ENCODE measurements at regions not wholly inside any gene's neighbourhood (a gene's known extent, or its start where the extent isn't known, plus 50 kb on each side); places are given as distances from the start of the nearest gene placed in this dataset.

DNA sequence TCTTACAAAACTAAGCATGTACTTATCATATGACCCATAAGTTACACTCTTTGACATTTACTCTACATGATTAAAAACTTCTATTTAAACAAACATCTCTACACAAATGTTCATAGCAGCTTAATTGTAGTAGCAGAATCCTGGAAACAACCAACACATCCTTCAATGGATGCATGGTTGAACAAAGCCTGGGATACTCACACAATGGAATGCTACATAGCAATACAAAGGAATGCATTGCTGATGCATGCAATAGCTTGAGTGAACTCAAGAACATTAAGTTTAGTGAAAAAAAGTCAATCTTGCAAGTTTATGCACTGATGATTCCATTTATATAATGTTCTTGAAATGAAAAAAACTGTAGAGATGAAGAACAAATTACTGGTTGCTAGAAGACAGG, 686.9 kb downstream of the LRRIQ3 start:
- H3K27ac Mint-ChIP-seq, result no peak overlapping the region
- H3K9me3 Mint-ChIP-seq, result peaks cover 2 to 18% of the 10 kb centered on the region in 2 donors
- no peaks in the 10 kb centered on the region for H3K36me3 Mint-ChIP-seq
- no peak overlapping the region for H3K4me3 Mint-ChIP-seq
- no peaks in the 10 kb centered on the region for H3K4me1 Mint-ChIP-seq
- no peak for DNase-seq
- Histone ChIP-seq H3K9me3 (ENCODE audit: control insufficient read depth, insufficient read depth, low read length) (no peaks in the 10 kb centered on the region), H3K36me3 (ENCODE audit: control insufficient read depth, insufficient read depth, low read length) (no peaks in the 10 kb centered on the region), H3K27ac (ENCODE audit: low read length) (no peak overlapping the region), H3K4me3 (ENCODE audit: low read length) (no peak overlapping the region), H3K4me1 (ENCODE audit: control insufficient read depth, insufficient read depth, low read length) (no peaks in the 10 kb centered on the region), H3K27me3 (ENCODE audit: control insufficient read depth, insufficient read depth, low read length) (no peaks in the 10 kb centered on the region)
- intact Hi-C loops (cut with micrococcal nuclease), result no loop called here
- ATAC-seq, result no peak
- no peaks in the 10 kb centered on the region for H3K27me3 Mint-ChIP-seq (ENCODE audit: low read depth in 2 of 2)
- TF ChIP-seq, protein P1, sequence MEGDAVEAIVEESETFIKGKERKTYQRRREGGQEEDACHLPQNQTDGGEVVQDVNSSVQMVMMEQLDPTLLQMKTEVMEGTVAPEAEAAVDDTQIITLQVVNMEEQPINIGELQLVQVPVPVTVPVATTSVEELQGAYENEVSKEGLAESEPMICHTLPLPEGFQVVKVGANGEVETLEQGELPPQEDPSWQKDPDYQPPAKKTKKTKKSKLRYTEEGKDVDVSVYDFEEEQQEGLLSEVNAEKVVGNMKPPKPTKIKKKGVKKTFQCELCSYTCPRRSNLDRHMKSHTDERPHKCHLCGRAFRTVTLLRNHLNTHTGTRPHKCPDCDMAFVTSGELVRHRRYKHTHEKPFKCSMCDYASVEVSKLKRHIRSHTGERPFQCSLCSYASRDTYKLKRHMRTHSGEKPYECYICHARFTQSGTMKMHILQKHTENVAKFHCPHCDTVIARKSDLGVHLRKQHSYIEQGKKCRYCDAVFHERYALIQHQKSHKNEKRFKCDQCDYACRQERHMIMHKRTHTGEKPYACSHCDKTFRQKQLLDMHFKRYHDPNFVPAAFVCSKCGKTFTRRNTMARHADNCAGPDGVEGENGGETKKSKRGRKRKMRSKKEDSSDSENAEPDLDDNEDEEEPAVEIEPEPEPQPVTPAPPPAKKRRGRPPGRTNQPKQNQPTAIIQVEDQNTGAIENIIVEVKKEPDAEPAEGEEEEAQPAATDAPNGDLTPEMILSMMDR (IDR thresholded peaks at IDR 0.05), result no peak

DNA sequence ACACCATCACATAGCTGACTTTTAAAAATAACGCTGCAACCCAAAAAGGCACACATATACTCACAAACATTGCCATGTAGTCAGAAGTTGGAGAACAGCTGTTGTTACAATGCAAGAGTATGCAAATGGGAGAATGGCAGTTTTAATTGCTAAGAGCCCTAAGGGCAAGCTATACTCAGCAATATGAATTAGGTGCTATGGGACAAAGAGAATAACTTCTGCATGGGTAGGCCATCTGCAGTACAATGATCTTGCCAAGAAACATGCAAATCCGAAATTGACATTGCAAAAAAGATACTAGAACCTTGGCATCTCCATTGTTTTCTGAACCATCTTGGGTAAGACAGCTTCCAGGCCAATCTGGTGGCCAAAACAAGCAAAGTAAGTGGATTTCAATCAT, 697.8 kb downstream of the LRRIQ3 start:
- no peak for DNase-seq
- Mint-ChIP-seq H3K36me3 (peaks cover 14% of the 10 kb centered on the region), H3K27me3 (ENCODE audit: low read depth in 2 of 2) (no peaks in the 10 kb centered on the region), H3K4me3 (no peak overlapping the region), H3K4me1 (no peaks in the 10 kb centered on the region), H3K27ac (no peak overlapping the region), H3K9me3 (peaks cover 12 to 21% of the 10 kb centered on the region in 2 donors)
- intact Hi-C loops (cut with micrococcal nuclease), result no loop called here
- H3K36me3 ChIP-seq (ENCODE audit: control insufficient read depth, insufficient read depth, low read length), result no peaks in the 10 kb centered on the region
- H3K27me3 ChIP-seq (ENCODE audit: control insufficient read depth, insufficient read depth, low read length), result no peaks in the 10 kb centered on the region
- TF ChIP-seq, protein P1 (IDR thresholded peaks at IDR 0.05), result no peak
- no peaks in the 10 kb centered on the region for H3K9me3 ChIP-seq (ENCODE audit: control insufficient read depth, insufficient read depth, low read length)
- no peak overlapping the region for H3K27ac ChIP-seq (ENCODE audit: low read length)
- H3K4me3 ChIP-seq (ENCODE audit: low read length), result no peak overlapping the region
- H3K4me1 ChIP-seq (ENCODE audit: control insufficient read depth, insufficient read depth, low read length), result no peaks in the 10 kb centered on the region
- WGBS (ENCODE audit: insufficient coverage), result 50% methylated on average over 1 of the region's 2 CpGs
- no peak for ATAC-seq

DNA sequence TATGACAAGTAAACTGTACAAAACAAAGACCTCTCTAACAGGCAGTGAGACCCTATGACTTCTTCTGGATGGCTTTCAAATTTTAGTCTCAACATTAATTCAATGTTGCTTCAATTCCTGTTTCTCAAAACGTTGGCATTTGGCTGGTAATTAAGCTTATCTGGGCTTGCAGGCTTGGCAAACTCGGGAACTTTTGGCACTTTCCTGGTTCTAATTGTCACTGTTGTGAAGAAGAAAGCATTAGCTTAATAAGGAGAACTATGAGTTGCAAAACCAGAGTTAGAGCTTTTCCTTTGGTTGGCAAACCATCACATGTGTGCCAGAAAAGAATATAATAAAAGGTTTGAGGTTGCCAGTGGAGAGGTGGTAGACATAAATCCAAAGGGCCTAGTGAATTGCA, 698.3 kb downstream of the LRRIQ3 start:
- no peaks in the 10 kb centered on the region for H3K36me3 ChIP-seq (ENCODE audit: control insufficient read depth, insufficient read depth, low read length)
- WGBS (ENCODE audit: insufficient coverage), result 6% methylated on average over 2 of the region's 2 CpGs
- intact Hi-C loops (cut with micrococcal nuclease), result no loop called here

DNA sequence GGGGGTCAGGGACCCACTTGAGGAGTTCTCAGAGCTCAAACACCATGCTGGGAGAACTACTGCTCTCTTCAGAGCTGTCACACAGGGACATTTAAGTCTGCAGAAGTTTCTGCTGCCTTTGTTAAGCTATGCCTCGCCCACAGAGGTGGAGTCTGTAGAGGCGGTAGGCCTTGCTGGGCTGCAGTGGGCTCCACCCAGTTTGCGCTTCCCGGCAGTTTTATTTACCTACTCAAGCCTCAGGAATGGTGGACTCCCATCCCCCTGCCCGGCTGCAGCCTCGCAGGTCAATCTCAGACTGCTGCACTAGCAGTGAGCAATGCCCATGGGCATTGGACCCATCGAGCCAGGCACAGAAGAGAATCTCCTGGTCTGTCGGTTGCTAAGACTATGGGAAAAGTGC, 706.4 kb downstream of the LRRIQ3 start:
- 89% methylated on average over 8 of the region's 8 CpGs for WGBS (ENCODE audit: insufficient coverage)
- Mint-ChIP-seq H3K4me1 (no peaks in the 10 kb centered on the region), H3K36me3 (peaks cover 19% of the 10 kb centered on the region), H3K9me3 (peaks cover 14 to 27% of the 10 kb centered on the region in 2 donors), H3K4me3 (no peak overlapping the region), H3K27me3 (ENCODE audit: low read depth in 2 of 2) (no peaks in the 10 kb centered on the region), H3K27ac (no peak overlapping the region)
- DNase-seq, result no peak
- intact Hi-C loops (cut with micrococcal nuclease), result no loop called here
- no peak for ATAC-seq
- Histone ChIP-seq H3K4me1 (ENCODE audit: control insufficient read depth, insufficient read depth, low read length) (no peaks in the 10 kb centered on the region), H3K36me3 (ENCODE audit: control insufficient read depth, insufficient read depth, low read length) (no peaks in the 10 kb centered on the region), H3K27ac (ENCODE audit: low read length) (no peak overlapping the region), H3K9me3 (ENCODE audit: control insufficient read depth, insufficient read depth, low read length) (no peaks in the 10 kb centered on the region), H3K27me3 (ENCODE audit: control insufficient read depth, insufficient read depth, low read length) (no peaks in the 10 kb centered on the region), H3K4me3 (ENCODE audit: low read length) (no peak overlapping the region)
- TF ChIP-seq, protein P1 (IDR thresholded peaks at IDR 0.05), result no peak

More for the DNA sequence above, 698.3 kb downstream of the LRRIQ3 start:
- Histone ChIP-seq H3K9me3 (ENCODE audit: control insufficient read depth, insufficient read depth, low read length) (no peaks in the 10 kb centered on the region), H3K27ac (ENCODE audit: low read length) (no peak overlapping the region), H3K4me1 (ENCODE audit: control insufficient read depth, insufficient read depth, low read length) (no peaks in the 10 kb centered on the region), H3K27me3 (ENCODE audit: control insufficient read depth, insufficient read depth, low read length) (no peaks in the 10 kb centered on the region), H3K4me3 (ENCODE audit: low read length) (no peak overlapping the region)
- Mint-ChIP-seq H3K27me3 (ENCODE audit: low read depth in 2 of 2) (no peaks in the 10 kb centered on the region), H3K36me3 (peaks cover 14% of the 10 kb centered on the region), H3K4me1 (no peaks in the 10 kb centered on the region), H3K4me3 (no peak overlapping the region), H3K27ac (no peak overlapping the region), H3K9me3 (peaks cover 12 to 21% of the 10 kb centered on the region in 2 donors)
- TF ChIP-seq, protein P1 (IDR thresholded peaks at IDR 0.05), result no peak
- ATAC-seq (no peak), DNase-seq (no peak)

Measured in natural killer cell (primary cell).